GM23338 (cell line): ENCODE measurements at regions not wholly inside any gene's neighbourhood (a gene's known extent, or its start where the extent isn't known, plus 50 kb on each side); places are given as distances from the start of the nearest gene placed in this dataset.

Experiments used
- CREB1 ChIP-seq: fragments of 250-450 bp; sonication (Bioruptor Pico); IDR thresholded peaks from 2 replicates; pipeline ENCODE4 v1.5.0; 2020; ENCODE audit warnings: low read depth, mild to moderate bottlenecking, moderate library complexity
- EZH2 ChIP-seq: fragments of 200-600 bp; sonication (generic); IDR thresholded peaks from one replicate; pipeline ENCODE4 v1.8.0; 2017; ENCODE audit warnings: antibody characterized with exemption, mild to moderate bottlenecking, low read depth; ENCODE audit not compliant: unreplicated experiment
- EZH2phosphoT487 ChIP-seq: fragments of 200-600 bp; sonication (generic); IDR thresholded peaks from one replicate; pipeline ENCODE4 v1.8.1; 2018; ENCODE audit warnings: antibody characterized with exemption; ENCODE audit not compliant: unreplicated experiment
- JUNB ChIP-seq: IDR thresholded peaks from one replicate; pipeline ENCODE4 v1.6.1; 2016; ENCODE audit warnings: antibody characterized with exemption; ENCODE audit not compliant: unreplicated experiment
- POLR2AphosphoS5 ChIP-seq: IDR thresholded peaks from 2 replicates; pipeline ENCODE4 v1.6.1; 2016; ENCODE audit warnings: antibody characterized with exemption, low read depth
- STAT1 ChIP-seq: IDR thresholded peaks from one replicate; pipeline ENCODE4 v1.6.1; 2016; ENCODE audit warnings: antibody characterized with exemption; ENCODE audit not compliant: unreplicated experiment
- ZNF114 ChIP-seq: fragments of 250-450 bp; sonication (Bioruptor Pico); IDR thresholded peaks from 2 replicates; pipeline ENCODE4 v1.5.0; 2020; ENCODE audit warnings: mild to moderate bottlenecking, moderate library complexity
- TF ChIP-seq, protein P1 (sequence below), 2 experiments: fragments of 200-600 bp in 1 of 2; sonication (generic) in 1 of 2; conservative IDR thresholded peaks; 2 replicates each; pipeline versions ENCODE4 v1.5.1 to v1.6.1; 2016 to 2017; ENCODE audit warnings: antibody characterized with exemption in 2 of 2, low read depth in 2 of 2, mild to moderate bottlenecking in 2 of 2, moderate library complexity in 1 of 2
- TF ChIP-seq, protein P2 (sequence below): IDR thresholded peaks from one replicate; pipeline ENCODE4 v1.6.1; 2018; ENCODE audit warnings: antibody characterized with exemption; ENCODE audit not compliant: unreplicated experiment
- TF ChIP-seq, protein P3 (sequence below): IDR thresholded peaks from 2 replicates; pipeline ENCODE4 v1.6.1; 2016; ENCODE audit warnings: antibody characterized with exemption

DNA sequence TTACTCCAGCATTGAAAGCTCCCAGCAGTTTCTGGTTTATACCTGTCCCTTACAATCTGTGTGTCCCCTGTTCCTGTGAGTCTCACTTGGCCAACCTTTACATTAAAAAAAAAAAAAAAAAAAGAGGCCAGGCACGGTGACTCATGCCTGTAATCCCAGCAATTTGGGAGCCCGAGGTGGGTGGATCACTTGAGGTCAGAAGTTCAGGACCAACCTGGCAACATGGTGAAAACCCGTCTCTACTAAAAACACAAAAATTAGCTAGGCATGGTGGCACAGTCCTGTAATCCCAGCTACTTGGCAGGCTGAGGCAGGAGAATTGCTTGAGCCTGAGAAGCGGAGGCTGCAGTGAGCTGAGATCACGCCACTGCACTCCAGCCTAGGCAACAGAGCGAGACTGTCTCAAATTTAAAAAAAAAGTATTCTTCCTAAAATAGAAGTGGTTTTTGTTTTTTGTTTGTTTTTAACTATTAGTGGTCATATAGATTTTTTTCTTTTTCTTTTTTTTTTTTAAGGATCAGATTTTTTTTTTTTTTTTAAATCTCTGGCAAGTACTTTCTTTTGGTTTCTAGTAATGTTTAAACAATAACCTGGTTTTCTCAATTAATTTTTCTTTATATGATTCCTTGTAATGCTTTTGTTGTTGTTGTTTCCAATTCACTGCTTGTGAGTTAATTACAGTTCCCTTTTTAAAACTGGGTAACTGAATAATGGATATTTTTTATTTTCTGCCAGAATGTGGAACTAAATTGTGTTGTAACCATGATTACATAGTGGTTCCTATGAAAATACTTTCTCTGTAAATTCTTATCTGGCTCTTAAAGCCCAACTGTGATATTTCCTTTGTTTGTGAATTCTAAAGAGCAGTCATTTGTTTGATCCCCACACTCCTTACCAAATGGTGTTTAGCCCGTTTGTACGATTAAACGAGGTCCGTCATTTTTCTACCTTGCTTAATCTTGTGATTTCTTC is 116.8 kb downstream of the CTAGE1 start:
- TF ChIP-seq, protein P1, sequence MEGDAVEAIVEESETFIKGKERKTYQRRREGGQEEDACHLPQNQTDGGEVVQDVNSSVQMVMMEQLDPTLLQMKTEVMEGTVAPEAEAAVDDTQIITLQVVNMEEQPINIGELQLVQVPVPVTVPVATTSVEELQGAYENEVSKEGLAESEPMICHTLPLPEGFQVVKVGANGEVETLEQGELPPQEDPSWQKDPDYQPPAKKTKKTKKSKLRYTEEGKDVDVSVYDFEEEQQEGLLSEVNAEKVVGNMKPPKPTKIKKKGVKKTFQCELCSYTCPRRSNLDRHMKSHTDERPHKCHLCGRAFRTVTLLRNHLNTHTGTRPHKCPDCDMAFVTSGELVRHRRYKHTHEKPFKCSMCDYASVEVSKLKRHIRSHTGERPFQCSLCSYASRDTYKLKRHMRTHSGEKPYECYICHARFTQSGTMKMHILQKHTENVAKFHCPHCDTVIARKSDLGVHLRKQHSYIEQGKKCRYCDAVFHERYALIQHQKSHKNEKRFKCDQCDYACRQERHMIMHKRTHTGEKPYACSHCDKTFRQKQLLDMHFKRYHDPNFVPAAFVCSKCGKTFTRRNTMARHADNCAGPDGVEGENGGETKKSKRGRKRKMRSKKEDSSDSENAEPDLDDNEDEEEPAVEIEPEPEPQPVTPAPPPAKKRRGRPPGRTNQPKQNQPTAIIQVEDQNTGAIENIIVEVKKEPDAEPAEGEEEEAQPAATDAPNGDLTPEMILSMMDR (conservative IDR thresholded peaks at IDR 0.05; ENCODE audit: low read depth in 2 of 2): no peak
- TF ChIP-seq EZH2phosphoT487: no peak
- TF ChIP-seq POLR2AphosphoS5: no peak
- TF ChIP-seq EZH2: no peak
- TF ChIP-seq ZNF114 (CRISPR knock-in tag): no peak
- no peak for TF ChIP-seq CREB1
- TF ChIP-seq JUNB: no peak
- TF ChIP-seq, protein P2, sequence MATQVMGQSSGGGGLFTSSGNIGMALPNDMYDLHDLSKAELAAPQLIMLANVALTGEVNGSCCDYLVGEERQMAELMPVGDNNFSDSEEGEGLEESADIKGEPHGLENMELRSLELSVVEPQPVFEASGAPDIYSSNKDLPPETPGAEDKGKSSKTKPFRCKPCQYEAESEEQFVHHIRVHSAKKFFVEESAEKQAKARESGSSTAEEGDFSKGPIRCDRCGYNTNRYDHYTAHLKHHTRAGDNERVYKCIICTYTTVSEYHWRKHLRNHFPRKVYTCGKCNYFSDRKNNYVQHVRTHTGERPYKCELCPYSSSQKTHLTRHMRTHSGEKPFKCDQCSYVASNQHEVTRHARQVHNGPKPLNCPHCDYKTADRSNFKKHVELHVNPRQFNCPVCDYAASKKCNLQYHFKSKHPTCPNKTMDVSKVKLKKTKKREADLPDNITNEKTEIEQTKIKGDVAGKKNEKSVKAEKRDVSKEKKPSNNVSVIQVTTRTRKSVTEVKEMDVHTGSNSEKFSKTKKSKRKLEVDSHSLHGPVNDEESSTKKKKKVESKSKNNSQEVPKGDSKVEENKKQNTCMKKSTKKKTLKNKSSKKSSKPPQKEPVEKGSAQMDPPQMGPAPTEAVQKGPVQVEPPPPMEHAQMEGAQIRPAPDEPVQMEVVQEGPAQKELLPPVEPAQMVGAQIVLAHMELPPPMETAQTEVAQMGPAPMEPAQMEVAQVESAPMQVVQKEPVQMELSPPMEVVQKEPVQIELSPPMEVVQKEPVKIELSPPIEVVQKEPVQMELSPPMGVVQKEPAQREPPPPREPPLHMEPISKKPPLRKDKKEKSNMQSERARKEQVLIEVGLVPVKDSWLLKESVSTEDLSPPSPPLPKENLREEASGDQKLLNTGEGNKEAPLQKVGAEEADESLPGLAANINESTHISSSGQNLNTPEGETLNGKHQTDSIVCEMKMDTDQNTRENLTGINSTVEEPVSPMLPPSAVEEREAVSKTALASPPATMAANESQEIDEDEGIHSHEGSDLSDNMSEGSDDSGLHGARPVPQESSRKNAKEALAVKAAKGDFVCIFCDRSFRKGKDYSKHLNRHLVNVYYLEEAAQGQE: no peak
- no peak for TF ChIP-seq STAT1
- TF ChIP-seq, protein P3, sequence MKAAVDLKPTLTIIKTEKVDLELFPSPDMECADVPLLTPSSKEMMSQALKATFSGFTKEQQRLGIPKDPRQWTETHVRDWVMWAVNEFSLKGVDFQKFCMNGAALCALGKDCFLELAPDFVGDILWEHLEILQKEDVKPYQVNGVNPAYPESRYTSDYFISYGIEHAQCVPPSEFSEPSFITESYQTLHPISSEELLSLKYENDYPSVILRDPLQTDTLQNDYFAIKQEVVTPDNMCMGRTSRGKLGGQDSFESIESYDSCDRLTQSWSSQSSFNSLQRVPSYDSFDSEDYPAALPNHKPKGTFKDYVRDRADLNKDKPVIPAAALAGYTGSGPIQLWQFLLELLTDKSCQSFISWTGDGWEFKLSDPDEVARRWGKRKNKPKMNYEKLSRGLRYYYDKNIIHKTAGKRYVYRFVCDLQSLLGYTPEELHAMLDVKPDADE: no peak
